NAMALWA (cell line): ENCODE measurements at regions not wholly inside any gene's neighbourhood (a gene's known extent, or its start where the extent isn't known, plus 50 kb on each side); places are given as distances from the start of the nearest gene placed in this dataset.
"Not testable (repeated sequence)": the region's sequence is repeated elsewhere in the genome, so short reads cannot be mapped to it uniquely, and the experiment has no call there.

Source experiments
- DNase-seq: peaks from one replicate; pipeline ENCODE4 v3.0.0-alpha.2; 2015; ENCODE audit warnings: low spot score

DNA sequence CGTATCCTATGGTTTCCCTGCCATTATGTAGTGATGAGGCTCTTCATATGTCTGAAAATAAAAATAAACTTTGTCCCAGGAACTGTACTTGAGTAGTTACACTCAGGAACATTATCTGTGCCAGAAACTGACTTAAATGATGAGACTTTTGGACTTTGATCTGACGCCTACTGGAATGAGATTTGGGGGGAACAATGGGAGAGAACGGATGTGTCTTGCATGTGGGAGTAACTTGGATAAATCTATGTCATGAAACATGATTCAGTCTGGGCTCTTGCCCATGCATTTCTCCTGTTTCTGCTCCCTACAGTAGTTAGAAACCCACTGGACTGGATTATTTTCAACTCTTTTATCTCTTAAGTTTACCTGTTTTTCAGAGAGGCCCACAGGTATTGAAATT, 2351.4 kb downstream of the PCDH7 start:
- no peak for DNase-seq

DNA sequence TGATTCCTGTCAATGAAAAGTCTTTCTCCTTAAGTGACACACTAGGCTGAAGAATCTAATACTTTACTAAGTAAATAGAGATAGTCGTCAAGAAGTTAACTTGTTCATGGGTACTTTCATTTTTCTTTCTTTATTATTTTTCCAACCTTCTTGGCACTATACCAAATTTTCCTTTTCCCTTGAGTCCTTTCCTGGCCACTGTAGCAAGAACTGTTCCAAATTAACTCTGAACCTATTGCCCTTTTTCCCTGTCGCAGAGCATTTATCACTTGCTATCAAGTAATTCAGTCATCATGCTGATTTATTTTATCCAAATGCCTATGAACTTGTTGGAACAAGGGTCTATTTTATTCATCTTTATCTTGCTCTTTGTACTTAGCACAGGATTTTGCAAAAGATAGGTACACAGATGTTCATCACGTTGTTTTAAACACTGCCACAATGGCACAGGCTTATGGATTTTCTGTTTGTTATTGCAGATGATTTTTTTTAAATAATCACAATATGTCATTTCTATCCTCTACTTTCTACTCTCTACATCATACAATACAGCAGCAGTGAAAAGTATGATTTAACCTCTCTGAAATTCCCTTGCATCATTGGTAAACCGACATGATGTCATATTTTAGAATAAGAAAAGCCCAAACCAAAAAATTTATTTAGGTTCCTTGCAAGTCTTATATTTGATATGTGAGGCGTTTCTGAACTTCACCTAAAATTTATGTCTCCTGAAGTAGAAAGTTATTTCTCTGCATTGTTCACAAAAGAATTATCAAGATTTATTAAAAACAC, 2352.3 kb downstream of the PCDH7 start:
- no peak for DNase-seq

DNA sequence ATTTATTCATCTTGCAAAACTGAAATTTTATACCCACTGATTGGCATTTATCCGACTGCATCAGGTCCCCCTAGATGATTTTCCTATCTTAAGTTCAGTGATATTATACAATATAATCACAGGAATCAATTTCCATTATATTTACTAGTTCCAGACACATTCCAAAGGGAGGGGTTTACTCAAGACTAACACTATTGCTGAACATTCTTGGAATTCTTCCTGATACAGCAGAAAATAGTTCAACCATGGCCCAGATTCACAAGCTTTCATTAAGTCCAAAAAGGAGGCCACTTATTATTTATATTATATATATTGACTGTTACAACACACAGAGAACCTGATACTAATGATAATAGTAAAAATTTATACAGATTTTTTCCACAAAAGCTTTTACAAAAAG, 2353.6 kb downstream of the PCDH7 start:
- no peak for DNase-seq

DNA sequence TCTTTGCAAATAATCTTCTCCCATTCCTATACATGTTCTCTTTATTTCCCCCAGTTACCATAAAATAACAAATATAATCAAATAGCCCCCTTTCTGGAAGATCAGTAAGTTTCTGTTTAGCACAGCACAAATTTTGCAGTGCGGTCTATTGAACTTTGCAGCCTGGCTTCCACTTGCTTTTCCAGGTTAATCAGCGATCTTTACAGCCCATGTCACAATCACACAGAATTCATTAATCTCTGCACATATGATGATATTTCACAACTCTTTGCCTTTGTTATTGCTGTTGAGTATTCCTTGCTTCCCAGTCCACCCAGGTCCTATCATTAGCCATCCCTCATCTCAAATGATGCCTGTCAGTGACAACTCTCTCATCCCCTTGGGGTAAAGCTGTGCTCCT, 2358.0 kb downstream of the PCDH7 start:
- DNase-seq, result no peak

DNA sequence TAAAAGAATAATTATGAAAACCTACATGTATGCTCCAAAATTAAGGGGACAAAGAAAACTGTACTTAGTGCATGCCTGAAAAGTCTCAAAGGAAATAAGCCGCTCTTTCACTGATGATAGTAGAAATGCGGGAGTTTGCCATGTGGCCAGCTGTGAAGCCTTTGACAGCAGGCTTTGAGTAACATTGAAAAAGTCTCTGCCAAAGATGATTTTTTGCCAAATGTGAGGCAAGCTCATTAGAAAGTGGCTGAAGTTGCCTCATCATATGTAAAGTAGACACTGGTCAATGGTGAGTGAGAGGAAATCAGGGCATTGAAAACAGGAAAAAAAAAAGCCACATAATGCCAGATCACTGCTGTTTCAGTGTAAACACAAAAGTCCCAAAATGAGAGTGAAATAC, 2360.1 kb downstream of the PCDH7 start:
- DNase-seq, result no peak

DNA sequence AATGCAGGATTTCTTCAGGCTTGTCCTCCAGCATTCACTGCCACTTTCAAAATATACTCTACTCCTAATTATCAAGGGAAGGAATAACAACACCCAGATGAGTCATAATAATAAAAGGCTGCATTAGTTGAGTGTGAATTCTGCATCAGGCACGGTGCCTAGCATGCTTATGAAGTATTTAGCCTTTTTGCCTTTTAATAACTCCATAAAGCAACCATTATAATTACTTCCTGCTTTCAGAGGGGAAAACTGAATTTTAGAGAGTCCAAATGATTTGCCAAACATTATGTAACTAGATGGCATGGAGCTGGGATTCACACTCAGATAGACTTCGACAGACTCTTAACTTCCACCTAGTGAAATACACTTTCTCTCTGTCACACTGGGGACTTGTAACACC, 2365.5 kb downstream of the PCDH7 start:
- DNase-seq, result no peak

DNA sequence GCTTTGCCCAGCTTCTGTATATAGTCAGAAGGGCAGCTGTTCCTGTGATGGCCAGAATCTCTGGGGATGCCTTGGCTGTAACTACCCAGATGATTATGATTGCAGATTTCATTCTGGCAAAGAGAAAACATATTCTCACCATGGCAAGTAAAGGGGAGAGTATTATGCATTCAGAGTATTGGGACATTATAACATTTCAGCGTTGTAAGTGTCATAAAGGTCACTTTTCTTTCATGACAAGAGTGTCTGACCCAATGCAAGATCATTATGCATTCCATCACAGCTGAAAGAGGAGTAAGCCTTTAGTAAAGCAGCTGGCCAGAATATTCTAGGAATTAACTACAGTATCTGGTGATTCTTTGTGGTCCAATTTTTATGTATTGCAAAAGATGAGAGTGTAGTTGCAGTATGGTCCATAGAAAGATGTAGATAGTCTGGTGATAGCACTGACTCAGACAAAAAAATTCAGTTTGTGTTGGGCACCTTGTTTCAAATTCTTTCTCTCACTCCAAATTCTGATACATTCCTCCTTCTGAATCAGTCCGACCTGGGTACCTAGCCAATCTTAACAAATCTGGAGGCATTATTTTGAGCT, 2366.3 kb downstream of the PCDH7 start:
- no peak for DNase-seq

DNA sequence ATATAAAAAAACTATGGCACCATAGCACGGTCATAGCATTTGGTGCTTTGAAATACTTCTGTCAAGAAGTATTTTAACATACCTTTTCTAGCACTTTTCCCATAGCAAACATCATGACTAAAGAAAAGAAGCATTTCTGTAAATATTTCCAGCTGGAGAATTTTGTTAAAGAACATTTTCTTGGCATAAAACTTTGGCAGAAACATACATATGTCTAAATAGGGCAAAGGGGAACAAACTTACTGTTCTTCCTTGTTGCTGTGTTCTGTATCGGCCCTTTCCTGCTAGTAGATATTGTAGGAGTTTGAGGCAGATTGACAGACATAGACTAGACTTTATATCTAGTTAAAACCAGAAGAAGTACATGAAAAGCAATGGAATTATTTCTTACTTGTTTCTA, 2368.5 kb downstream of the PCDH7 start:
- DNase-seq, result no peak

DNA sequence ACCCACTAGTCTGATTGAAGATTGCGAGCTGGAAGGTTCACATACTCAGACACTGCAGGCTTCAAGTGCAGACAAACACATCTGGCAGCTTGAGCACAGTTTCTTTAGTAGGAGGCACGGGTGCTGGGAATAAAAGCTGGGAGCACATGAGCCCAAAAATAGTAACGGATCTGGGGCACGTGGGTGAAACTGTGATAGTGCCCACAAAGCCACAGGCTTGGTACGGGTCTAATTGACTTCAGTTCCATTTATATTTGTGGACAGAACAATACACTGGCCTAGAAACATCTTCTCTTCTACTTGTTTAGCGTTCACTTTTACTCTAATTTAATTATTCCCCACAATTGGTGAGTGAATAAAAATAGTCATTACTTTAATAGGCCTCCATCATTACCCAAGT, 2370.7 kb downstream of the PCDH7 start:
- DNase-seq, result no peak

DNA sequence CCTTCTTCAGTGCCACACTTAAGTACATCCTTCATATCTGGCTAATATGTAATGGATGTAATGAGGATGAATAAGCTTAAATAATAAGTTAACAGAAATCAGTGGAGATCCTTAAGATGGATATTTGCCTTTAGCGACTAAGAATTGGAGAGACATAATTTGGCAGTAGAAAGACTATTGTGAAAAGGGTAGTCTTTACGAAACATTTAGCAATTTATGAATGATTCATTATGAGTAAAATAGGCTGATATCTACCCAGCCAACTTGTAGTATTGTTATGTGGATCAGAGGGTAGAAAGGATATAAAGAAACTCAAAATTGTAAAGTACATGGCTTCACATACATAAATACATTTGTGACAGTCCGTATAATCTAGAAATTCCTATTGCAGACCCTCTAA, 2371.8 kb downstream of the PCDH7 start:
- no peak for DNase-seq

DNA sequence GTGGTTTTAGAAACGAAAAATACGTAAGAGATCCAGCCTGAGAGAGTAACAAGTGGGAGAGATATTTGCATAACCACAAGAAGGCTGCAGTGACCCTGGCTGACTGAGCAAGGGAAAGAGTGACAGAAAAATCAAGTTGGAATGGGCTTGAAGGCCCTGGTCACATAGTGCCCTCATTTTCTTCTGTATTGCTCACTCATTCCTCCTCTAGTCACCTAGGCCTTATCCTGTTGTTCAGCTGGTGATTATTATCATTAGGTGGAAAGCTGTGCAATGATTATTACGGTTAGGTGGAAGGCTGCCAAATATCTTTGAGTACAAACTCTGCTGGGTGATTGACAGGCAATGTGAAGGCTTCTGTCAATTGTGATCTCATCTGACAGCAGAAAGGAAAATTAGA, 2384.1 kb downstream of the PCDH7 start:
- no peak for DNase-seq

DNA sequence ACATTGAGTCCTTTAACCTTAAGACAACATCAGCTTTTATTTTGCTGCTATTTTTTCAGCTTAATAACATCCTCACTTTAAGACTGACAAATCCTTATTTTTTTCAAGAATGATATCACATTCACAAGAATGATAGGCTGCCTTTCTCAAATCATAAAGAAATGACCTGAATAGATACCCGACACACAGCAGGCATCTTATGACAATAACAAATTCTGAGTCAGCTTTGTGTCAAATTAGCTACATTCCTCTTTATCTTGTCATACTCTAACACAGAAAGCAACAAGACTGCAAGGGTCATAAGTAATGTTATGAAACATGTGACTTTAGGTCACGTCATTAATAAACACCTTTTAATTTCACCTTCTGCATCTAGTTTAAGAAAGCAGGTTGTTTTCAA, 2387.6 kb downstream of the PCDH7 start:
- no peak for DNase-seq

DNA sequence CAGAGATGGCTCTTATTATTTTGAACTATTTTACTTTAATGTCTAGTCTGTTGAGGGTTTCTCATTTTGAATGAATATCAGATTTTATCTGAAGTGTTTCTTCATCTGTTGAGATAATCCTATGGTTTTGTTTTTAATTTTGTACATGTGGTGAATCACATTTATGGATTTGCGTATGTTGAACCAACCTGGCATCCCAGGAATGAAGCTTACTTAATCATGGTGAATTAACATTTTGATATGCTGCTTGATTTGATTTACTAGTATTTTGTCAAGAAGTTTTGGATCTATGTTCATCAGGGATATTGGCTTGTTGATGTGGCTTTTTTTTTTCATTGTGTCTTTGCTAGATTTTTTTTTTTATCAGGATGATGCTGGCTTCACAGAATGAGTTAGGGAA, 2390.9 kb downstream of the PCDH7 start:
- DNase-seq, result no peak

DNA sequence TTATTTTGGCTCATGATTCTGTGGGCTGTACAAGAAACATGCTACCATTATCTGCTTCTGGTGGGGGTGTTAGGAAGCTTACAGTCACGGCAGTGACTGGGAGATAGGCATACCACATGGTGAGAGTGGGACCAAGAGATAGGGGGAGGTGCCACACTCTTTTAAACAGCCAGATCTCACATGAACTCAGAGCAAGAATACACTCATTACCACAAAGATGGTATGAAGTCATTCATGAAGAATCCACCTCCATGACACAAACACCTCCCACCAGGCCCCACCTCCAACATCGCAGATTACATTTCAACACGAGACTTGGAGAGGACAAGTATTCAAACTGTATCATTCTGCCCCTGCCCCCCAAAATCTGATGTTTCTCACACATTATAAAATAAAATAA, 2396.7 kb downstream of the PCDH7 start:
- DNase-seq, result no peak

DNA sequence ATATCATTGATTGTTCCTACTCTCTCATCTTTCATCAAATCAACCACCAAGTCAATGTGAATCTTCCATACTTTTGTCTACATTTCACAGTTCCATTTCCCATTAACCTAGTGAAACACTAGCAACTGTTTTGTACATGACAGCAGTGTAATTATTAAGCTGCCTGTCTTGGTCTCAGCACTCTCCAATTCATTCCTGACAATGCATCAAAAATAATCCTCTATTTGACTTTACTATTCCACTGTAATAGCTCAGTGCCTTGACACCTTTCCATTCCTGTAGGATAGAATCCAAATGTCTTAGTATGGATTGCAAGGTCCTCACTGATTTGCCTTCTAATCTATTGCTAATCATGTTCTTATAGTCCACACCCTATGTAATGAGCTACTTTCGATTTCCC, 2405.8 kb downstream of the PCDH7 start:
- no peak for DNase-seq

DNA sequence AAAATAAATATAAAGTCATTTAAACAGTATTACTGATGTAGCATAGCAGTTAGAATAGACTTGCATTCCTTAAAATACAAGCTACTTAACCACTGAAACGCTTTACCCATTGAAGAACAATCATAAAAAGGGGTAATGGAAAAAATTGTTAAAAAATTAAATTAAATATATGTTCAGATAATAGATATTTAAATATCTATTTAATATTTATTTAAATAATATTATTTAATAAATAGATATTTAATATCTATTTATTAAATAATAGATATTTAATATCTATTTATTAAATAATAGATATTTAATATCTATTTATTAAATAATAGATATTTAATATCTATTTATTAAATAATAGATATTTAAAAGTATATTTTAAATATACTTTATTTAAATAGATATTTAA, 2410.5 kb downstream of the PCDH7 start:
- not testable (repeated sequence) for DNase-seq

DNA sequence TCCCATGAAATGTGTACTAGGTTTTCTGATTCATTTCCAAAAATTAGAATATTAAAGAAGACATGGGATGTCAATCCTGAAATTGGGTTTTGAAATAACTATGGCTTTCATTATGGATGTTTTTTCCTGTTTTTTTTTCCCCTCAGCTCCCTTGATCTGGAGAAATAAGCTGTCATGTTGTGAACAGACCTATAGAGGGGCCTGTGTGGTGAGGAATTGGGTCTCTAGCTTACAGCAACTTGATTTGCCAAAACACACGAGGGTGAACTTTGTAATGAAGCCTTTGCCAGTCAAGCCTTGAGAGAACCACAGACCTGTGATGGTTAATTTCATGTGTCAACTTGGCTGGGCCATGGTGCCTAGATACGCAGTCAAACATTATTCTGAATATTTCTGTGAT, 2413.6 kb downstream of the PCDH7 start:
- no peak for DNase-seq

DNA sequence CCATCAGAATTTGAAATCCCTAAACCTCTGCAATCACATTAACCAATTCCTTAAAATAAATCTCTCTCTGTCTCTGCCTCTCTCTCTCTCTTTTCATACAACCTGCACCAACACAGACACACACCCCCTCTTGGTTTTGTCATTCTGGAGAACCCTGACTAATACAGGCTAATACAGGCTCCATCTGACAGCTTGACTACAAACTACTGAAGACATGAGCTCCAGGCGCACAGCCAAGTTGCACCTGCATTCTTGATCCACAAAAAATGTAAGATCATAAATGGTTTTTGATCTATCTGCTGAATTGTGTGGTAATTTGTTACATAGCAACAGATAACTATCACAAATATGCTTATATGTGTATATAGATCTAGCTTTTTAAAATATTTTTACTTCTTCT, 2414.2 kb downstream of the PCDH7 start:
- DNase-seq, result no peak

DNA sequence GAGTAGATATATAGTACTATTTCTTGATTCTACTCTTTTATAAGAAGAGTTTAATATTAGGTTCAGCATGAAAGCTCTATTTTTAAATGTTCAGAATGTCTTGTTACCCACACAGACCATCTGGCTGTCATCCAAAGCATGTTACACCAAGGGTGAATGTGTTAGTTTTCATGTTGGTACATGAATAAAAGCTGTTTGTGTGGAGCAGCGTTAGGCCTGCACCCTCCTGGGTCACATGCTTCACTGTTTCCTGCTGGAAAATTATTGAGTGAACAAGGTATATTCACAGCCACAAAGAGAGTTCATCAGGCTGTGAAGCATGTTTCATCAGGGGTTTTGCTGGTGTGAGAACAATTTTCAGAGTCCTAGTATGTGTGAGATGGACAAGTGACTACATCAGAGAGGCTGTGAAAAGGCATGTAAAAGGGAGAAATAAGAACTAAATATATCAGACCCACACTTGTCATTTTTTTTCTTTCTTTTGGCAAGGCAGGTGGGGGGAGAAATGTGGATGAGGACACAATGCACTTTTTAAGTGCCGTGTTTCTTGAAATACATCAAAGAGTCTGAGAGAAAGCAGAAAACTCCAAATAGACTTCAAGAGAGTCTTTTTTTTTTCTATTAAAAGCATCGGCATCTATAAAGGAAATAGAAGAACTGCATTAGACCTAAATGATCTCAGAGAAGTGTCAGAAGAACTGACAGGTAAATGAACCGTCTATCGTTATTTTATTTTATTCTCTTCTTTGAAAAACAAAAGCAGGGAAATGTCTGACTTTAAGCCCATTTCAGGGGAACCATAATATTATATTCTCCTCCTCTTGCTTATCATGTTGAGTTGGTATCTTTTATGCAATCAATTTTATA, 2429.7 kb downstream of the PCDH7 start:
- no peak for DNase-seq

DNA sequence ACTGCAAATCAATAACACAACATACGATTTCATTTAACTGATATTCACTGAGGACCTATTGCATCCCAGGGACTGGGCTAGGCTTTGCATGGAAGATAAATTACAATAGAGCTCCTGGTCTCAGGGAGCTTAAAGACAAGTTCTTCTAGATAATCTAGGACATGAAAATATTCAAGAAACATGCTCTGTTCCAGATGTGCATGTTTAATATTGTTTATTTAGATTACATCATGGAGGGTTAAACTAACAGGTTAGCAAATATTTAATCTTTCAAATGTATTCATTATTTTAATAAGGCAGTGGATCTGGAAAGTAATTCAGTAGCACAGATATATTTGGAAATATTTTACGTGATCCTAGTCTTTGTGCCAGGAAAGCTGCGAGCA, 2430.3 kb downstream of the PCDH7 start:
- no peak for DNase-seq

DNA sequence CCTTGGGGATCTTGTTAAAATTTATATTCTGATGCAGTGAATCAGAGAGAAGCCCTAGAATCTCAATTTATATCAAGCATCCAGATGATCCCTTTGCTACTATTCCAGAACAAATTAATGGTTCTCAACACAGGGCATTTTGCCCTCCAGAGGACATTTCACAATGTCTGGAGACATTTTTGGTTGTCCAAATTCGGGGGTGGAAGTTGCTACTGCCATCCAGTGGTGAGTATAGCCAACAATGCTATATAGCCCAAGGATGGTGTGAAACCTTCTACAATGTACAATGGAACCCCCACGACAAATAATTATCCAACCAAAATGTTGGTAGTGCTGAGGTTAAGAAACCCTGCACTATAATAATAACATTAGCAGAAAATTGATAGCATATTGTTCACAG, 2440.0 kb downstream of the PCDH7 start:
- DNase-seq, result peak; percentile 38

DNA sequence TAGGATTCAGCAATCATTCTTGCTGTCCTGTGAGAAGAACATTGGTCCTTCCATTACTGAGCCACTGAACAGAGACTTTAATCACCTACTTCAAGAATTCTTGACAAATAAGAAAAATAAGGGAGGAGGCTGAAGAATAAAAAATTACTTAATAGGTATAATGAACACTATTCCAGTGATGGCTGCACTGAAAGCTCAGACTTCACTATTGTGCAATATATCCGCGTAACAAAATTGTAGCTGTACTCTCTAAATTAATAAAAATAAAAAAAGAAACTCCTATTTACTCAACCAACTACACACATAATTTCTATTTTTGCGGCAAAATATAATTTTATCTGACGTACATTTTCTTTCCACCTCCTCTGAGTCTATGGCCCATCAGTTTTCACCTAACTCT, 2441.0 kb downstream of the PCDH7 start:
- DNase-seq, result no peak

DNA sequence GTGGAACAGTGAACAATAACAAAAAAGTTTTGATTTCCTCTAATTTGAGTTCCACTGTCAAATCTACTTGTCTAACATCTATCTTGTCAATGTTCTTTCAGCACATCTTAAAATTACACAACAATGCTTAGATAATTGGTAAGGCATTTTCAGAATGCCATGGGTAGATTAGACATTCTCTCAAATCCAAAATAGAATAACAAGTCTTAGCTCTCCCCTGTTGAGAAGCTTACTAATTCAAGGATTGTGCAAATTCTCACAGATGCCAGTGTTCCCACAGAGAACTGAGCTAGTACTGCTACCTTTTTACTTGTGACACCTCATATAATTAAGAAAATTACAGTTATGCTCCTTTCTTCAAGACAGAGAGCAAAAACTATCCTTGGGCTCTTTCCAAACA, 2442.0 kb downstream of the PCDH7 start:
- DNase-seq, result no peak
